ENCODE measurements at regions not wholly inside any gene's neighbourhood (a gene's known extent, or its start where the extent isn't known, plus 50 kb on each side); places are given as distances from the start of the nearest gene placed in this dataset.

- no peak for DNase-seq (ENCODE audit: low spot score)
Observed at GRCh38 chr5:87872986-87873385, 395.7 kb downstream of the TMEM161B start.

- no peak for DNase-seq (ENCODE audit: low spot score)
Observed at GRCh38 chr5:87868792-87869191, 399.9 kb downstream of the TMEM161B start.

GRCh38 chr5:87867281-87867680, 401.4 kb downstream of the TMEM161B start:
- no peak for DNase-seq (ENCODE audit: low spot score)

- no peak for DNase-seq (ENCODE audit: low spot score)
Observed at GRCh38 chr5:87853541-87853940, 415.1 kb downstream of the TMEM161B start.

GRCh38 chr5:87851603-87852002, 417.0 kb downstream of the TMEM161B start:
- DNase-seq (ENCODE audit: low spot score), result no peak

- no peak for DNase-seq (ENCODE audit: low spot score)
Observed at GRCh38 chr5:87850843-87851242, 417.8 kb downstream of the TMEM161B start.

GRCh38 chr5:87845734-87846133, 422.9 kb downstream of the TMEM161B start:
- DNase-seq (ENCODE audit: low spot score), result no peak

GRCh38 chr5:87844866-87845265, 423.8 kb downstream of the TMEM161B start:
- no peak for DNase-seq (ENCODE audit: low spot score)

GRCh38 chr5:87844449-87844848, 424.2 kb downstream of the TMEM161B start:
- no peak for DNase-seq (ENCODE audit: low spot score)

GRCh38 chr5:87836696-87837095, 424.0 kb upstream of the CCNH start:
- DNase-seq (ENCODE audit: low spot score), result no peak

- no peak for DNase-seq (ENCODE audit: low spot score)
Observed at GRCh38 chr5:87831499-87831898, 418.8 kb upstream of the CCNH start.

- DNase-seq (ENCODE audit: low spot score), result no peak
Observed at GRCh38 chr5:87829217-87829551, 416.5 kb upstream of the CCNH start.

- DNase-seq (ENCODE audit: low spot score), result no peak
Observed at GRCh38 chr5:87828545-87829216, 416.0 kb upstream of the CCNH start.

GRCh38 chr5:87827539-87827938, 414.8 kb upstream of the CCNH start:
- DNase-seq (ENCODE audit: low spot score), result no peak

GRCh38 chr5:87826507-87826906, 413.8 kb upstream of the CCNH start:
- DNase-seq (ENCODE audit: low spot score), result no peak

GRCh38 chr5:87825583-87825982, 412.9 kb upstream of the CCNH start:
- DNase-seq (ENCODE audit: low spot score), result no peak

GRCh38 chr5:87807783-87808182, 395.1 kb upstream of the CCNH start:
- no peak for DNase-seq (ENCODE audit: low spot score)

GRCh38 chr5:87803352-87803751, 390.6 kb upstream of the CCNH start:
- DNase-seq (ENCODE audit: low spot score), result no peak

GRCh38 chr5:87791869-87792268, 379.1 kb upstream of the CCNH start:
- no peak for DNase-seq (ENCODE audit: low spot score)

- DNase-seq (ENCODE audit: low spot score), result no peak
Observed at GRCh38 chr5:87788416-87788815, 375.7 kb upstream of the CCNH start.

GRCh38 chr5:87787625-87788256, 375.0 kb upstream of the CCNH start:
- DNase-seq (ENCODE audit: low spot score), result no peak

- no peak for DNase-seq (ENCODE audit: low spot score)
Observed at GRCh38 chr5:87787086-87787485, 374.4 kb upstream of the CCNH start.

- no peak for DNase-seq (ENCODE audit: low spot score)
Observed at GRCh38 chr5:87786471-87786870, 373.7 kb upstream of the CCNH start.

Data from AG08396 (cell line).